Pons (tissue), 1 donor: ENCODE measurements at regions not wholly inside any gene's neighbourhood (a gene's known extent, or its start where the extent isn't known, plus 50 kb on each side); places are given as distances from the start of the nearest gene placed in this dataset.
A peak's percentile ranks its signal among the peaks of the same experiment; 100 is the strongest.
"Not testable (repeated sequence)": the region's sequence is repeated elsewhere in the genome, so short reads cannot be mapped to it uniquely, and the experiment has no call there.

Experiments used
- DNase-seq: peaks from one replicate; pipeline ENCODE4 v3.0.0-alpha.2; 2016; ENCODE audit warnings: low spot score

- DNase-seq, result no peak
Measured at GRCh38 chr12:46548605-46549071, 176.1 kb upstream of the SLC38A2 start.

DNA sequence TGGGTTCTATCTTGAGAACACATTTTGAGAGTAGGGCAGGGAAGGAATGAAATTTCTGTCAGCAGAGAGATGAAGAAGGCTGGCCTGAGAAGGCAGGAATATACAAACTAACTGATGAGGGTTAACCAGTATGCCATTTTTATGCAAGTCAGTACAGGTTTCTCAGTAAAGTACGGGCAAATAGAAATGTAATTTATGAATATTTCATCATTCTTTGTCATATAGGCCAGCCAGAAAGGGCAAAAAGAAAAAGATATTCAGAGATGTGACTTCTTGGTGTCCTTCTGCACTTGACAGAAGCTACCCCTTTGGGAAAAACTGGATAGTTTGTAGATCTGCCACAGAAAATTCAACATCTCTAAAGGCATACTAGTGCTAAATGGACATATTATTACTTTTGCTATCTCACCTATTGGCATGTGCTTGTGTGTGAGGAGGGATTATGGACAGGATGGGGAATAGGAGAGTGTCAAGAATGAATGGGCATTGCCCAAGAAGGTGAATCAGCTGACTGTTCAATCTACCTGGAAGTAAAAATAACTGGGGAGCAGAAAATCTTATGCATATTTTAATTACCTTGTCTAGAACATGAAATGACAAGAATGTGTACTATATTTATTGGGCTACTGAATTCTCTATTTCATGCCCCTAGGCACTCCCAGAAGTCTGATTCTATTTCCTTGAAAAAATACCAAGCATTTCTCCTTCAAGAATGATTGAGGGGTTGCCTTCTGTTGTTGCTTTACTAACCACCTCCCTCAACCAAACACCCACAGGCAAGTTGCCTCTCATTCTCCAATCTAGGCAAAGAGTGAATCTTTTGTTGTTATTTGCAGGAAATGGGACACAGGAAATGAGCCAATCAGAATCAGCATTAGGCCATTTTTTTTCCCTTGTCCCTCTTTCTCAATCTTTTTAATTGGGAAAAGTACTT lies 175.1 kb upstream of the SLC38A2 start:
- no peak for DNase-seq

DNA sequence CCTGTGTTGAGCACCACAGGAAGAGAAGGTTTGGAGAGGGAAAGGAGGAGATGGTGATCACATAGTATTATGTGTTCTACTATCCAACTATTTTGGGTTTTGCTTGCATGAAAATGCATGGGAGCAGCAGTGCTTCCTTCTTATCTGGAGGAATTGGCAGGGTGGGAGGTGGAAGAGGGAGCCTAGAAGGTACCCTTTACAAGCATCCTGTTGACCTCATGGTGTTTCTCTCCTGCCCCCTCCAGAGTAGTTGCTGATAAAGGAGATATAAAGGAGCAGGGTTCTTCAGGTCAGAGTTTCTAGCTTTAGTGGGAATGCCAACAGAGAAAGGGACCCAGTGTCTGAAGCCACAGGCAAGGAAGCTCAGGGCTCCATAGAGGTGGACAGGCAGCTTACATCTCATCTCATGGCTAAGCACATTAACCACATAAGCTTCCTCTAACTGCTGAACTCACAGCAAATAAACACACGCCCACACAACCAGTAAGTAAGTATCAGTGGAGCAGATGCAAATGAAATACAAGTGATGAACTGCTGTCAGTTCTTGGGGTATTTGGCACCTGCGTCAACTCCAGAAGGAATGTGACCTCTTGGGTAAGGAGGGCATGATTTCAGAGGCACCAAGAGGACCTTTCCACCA lies 174.2 kb upstream of the SLC38A2 start:
- no peak for DNase-seq

DNA sequence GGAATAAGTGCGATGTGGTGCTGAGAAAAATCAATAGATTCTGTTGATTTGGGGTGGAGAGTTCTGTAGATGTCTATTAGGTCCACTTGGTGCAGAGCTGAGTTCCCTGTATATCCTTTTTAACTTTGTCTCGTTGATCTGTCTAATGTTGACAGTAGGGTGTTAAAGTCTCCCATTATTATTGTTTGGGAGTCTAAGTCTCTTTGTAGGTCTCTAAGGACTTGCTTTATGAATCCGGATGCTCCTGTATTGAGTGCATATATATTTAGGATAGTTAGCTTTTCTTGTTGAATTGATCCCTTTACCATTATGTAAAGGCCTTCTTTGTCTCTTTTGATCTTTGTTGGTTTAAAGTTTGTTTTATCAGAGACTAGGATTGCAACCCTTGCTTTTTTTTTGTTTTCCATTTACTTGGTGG lies 170.8 kb upstream of the SLC38A2 start:
- not testable (repeated sequence) for DNase-seq

DNA sequence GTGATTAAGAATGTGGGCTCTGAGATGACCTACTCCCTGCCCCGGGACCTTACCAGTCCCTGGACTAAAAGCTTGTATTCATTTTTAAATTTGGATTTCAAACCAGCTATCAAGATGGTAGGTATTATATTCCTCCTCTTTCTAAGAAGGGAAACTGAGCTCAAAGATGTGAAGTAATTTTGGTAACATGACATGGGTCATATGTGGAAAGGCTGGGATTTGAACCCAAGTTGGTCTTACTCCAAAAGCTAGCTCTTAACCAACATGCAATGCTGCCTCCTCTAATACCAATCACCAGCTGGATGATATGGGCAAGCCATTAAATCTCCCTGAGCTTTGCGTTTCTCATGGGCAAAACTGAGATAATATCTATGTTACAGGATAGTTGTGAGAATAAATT lies 166.4 kb upstream of the SLC38A2 start:
- no peak for DNase-seq

- DNase-seq, result no peak
Measured at GRCh38 chr12:46537387-46537955, 164.9 kb upstream of the SLC38A2 start.

DNA sequence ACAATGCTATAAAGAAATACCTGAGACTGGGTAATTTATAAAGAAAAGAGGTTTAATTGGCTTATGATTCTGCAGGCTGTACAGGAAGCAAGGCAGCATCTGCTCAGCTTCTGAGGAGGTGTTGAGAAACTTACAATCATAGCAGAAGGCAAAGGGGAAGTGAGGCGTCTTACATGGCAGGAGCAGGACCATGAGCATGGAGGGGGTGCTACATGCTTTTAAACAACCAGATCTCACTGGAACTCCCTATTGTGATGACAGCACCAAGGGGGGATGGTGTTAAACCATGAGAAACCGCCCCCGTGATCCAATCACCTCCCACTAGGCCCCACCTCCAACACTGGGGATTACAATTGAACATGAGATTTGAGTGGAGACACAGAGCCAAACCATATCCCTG lies 163.7 kb upstream of the SLC38A2 start:
- not testable (repeated sequence) for DNase-seq

DNA sequence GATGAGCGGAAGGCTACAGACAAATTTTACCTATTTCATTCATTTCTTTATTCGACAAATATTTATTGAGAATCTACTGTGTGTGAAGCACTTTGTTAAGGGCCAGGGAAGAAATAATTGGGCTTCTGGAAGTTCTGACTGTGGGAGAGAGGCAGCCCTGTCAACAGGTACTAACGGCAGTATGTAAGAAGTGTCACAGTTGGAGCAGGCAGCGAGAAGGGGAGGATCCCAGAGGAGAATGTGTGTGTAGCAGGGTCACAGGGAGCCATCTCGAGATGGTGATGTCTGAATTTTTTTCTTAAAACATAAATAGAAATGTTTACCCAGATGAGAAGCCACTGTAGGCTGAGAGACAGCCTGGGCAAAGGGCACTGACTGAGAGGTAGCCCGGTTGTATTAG lies 163.3 kb upstream of the SLC38A2 start:
- DNase-seq, result no peak

DNA sequence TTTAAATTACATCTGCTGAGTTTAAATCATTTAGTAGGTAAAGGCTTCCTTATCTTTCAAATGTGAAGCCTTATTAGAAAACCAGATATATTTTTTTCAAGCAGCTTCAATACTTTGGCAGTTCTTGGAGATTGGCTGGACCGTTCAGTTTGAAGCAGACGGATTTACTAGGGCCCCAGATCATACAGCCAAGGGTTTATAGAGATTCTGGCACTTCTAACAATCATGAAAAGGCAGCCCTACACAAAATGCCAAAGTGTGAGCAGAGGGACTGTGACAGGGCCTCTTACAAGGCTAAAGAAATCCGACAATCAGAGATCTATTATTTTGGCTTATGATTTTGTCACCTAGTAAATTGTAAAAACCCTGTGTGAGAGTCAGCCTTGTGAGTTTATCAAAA lies 162.8 kb upstream of the SLC38A2 start:
- DNase-seq, result no peak

DNA sequence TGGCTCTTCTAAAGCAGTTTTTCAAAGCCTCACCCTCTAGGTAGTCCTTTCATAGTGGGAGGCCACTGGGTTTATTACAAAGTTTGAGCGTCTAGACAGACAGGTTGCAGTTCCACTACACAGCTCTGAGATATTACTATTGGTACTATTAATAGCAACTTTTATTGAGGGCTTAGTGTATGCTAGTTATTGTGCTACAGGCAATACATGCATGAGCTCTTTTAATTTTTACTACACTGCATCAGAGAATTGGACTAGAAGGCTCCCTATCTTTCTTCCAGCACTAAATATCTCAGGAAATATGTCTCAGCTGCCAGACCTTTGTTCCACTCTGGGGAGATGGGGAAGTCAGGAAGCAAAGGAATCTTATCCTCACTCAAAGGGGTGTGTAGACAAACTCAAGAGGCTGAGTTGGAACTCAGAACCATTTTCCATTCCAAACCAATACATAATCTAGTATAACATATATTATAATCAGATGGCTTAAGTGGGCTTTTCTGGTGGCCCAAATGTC lies 161.8 kb upstream of the SLC38A2 start:
- no peak for DNase-seq

DNA sequence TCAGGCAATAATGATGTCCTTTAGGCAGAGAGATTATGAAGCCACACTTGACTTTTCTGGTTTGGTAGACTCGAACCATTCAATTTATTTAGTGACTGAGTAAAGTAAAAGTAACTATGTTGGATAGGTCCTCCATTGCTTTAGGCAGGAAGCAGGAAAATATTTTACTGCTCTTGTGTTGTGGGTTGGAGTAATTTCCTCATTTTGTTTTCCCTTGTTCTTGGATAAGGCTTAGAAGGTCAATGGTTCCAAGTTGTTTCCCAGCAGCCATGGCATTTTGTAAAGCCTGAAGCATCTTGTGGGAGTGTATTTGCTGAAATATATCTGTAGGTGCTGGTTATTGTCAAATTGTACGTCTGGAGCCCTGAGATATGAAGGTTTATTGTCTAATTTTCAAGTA lies 161.2 kb upstream of the SLC38A2 start:
- DNase-seq, result no peak

DNA sequence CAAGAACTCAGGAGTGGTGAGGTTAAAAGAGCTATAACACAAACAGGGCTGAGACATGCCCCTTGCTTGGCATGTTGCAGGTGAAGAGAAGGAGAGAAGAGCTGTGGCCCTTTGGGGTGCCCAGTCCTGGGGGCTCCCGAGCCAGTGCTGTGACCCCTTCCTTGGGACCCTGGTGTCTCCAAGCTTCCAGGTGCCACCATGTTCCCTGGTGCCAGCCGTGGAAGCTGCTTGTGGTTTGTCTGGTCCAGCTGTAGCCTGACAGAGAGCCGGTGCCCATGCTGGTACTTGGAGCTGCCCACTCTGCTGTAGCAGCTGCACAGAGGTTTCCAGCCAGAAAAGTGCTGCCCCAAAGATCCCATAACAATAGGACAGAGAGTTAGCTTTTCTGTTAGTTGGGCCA lies 159.2 kb upstream of the SLC38A2 start:
- no peak for DNase-seq

DNA sequence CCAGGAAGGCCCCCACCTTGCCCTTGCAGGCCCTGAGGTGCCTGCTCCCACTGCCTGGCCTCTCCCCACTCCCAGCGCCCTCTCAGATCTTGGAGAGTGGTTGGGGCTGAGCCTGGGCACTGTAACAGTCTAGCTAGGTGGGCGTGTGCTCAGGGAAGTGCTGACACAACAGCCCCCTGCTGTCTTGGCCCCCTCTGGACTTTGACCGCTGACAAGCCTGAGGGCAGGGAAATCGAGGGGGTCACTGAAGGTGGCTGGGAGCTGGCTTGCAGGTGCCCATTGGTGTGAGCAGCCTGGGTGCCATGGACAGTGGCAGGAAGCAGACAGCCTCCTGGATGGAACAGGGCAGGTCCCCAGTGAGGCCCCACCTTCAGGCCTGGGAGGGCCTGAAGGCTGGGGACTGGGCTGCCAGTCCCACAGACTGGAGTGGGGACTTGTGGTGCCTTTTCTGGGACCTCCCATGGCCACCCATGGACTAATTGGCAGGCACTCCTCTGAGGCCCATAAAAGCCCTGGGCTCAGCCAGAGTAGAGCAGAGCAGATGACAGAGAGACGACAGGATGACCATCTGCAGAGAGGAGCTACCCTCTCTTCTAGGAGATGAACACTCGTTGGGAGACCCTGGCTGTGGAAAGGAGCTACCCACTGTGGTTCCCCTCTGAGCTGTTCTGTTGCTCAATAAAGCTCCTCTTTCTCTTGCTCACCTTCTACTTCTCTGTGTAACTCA lies 158.6 kb upstream of the SLC38A2 start:
- DNase-seq, result no peak

DNA sequence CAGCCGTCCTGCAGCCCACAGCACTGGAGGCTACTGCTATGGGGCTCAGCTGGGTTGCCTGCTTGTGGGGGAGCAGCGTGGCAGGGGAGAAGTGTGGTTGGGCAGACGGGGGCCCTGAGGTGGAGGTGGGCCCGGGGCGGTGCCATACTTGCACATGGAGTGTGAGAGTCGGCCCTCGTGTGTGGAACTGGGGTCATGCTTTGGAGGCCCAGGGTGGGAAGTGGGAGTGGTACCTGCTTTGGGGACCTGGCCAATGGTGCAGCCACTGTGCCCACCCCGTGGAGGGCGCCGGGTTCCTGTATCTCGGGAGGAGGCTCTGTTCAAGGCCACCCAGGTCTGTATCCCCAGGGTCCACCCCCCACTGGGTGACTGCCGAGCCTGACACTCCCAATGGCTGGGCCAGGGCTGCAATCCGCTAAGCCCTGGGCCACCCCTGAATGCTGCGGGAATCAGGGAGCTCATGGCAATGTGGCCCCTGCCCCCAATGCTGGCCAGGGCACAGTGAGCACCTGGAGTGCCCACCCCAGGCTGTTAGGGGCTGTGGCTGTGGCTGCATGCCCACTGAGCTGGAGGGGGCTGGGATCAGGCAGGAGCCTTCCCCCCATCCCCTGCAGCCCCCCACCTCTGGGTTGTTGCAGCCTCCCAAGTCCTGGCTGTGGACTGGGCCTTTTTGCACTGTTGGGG lies 157.9 kb upstream of the SLC38A2 start:
- DNase-seq, result no peak

- no peak for DNase-seq
Measured at GRCh38 chr12:46526233-46526632, 153.7 kb upstream of the SLC38A2 start.

- DNase-seq, result peak; percentile 26
Measured at GRCh38 chr12:46524778-46525177, 152.2 kb upstream of the SLC38A2 start.

DNA sequence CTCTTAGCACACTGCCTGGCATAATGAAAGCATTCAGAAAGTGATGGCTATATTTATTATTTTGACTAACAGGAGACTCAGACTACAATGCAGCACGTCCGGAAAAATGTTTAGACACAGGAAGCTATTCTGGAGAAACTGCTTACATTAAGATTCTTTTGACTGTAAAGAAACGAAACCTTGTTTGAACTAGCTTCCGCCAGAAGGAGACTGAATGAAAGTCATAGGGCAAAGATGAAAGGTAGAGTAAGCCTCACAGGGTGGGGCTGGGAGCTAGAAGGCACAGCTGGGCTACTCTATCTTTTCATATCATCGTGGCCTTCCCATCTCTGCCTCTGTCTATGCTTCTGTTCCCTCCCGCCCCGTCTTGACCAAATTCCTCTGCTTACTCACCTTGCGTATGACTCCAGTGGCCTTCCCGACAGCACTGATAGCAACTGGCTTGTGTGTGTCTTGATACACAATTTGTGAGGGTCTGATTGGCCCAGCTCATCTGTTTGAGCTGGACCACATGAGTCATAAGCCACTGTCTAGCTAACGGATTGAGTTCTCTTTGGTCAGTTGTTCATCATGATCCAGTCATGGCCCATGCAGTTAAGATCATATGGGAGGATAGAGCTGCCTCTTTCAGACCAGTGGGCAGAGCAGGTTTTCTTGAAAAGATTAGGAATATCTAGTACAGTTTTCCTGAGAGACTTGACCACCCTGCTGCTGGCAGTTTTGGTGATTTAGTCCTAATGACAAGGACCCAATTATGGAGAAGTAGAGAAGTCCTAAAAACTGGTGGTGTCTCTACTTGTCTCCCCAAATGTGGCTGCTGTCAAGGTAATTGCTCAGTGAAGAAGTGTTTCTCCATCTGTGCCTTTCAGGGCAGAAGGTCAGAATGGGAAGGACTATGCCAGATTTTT lies 151.5 kb upstream of the SLC38A2 start:
- DNase-seq, result no peak

GRCh38 chr12:46523446-46523845 lies 150.9 kb upstream of the SLC38A2 start:
- DNase-seq, result no peak

GRCh38 chr12:46522071-46522470 lies 149.5 kb upstream of the SLC38A2 start:
- no peak for DNase-seq

DNA sequence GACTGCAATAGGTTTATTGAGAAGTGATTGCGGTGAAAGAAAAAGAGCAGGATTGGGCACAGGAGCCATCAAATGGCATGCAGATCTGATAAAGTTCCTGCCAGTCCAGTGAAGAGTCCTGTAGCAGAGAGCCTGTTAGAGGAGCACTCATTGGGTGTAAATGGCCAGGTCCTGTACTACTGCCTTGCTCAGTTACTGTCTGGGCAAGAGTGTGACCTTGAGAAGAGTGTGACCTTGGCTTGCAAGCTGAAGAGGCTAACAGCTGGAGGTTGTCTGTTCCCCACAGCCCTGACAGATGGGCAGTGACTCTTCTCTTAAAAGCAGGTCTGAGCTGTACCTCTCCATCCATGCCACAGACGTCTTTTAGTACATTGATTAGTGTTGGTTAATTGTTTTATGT lies 148.6 kb upstream of the SLC38A2 start:
- DNase-seq, result no peak
